Upper lobe of left lung (tissue), 6 donors: ENCODE measurements at regions not wholly inside any gene's neighbourhood (a gene's known extent, or its start where the extent isn't known, plus 50 kb on each side); places are given as distances from the start of the nearest gene placed in this dataset.

Experiments
- ATAC-seq, 2 donors: fragments of 200-7000 bp; cut with Tn5 transposase; one replicate each; pipeline ENCODE4 v1.9.1; 2022; ENCODE audit warnings: mild to moderate bottlenecking in 2 of 2, moderate library complexity in 2 of 2; ENCODE audit not compliant: low FRiP score in 2 of 2
- DNase-seq, 2 donors: peaks; one replicate each; pipeline ENCODE4 v3.0.0-alpha.2; 2019 to 2020
- H3K27ac ChIP-seq, 4 donors: fragments of 200-600 bp; sonication (generic); one replicate each; pipeline ENCODE4 v1.5.1; 2016 to 2019
- H3K27me3 ChIP-seq, 4 donors: fragments of 200-600 bp; sonication (generic); one replicate each; pipeline ENCODE4 v1.5.1; 2017 to 2019
- H3K36me3 ChIP-seq, 4 donors: fragments of 200-600 bp; sonication (generic); one replicate each; pipeline ENCODE4 v1.5.1; 2016 to 2019
- H3K4me1 ChIP-seq, 4 donors: fragments of 200-600 bp; sonication (generic); one replicate each; pipeline ENCODE4 v1.5.1; 2018 to 2019
- H3K4me3 ChIP-seq, 4 donors: fragments of 200-600 bp; sonication (generic); one replicate each; pipeline ENCODE4 v1.5.1; 2017 to 2019; ENCODE audit warnings: mild to moderate bottlenecking in 2 of 4, moderate library complexity in 1 of 4
- H3K9me3 ChIP-seq, 4 donors: fragments of 200-600 bp; sonication (generic); one replicate each; pipeline ENCODE4 v1.5.1; 2018 to 2019
- CTCF ChIP-seq, 6 experiments: fragments of 450-650 bp in 4 of 6; fragments of 200-600 bp in 2 of 6; sonication (generic) in 2 of 6; IDR thresholded peaks; one replicate each; pipeline ENCODE4 v1.5.1; 2016 to 2019; ENCODE audit warnings: antibody characterized with exemption in 6 of 6
- EP300 ChIP-seq, 4 donors: sonication (generic); formaldehyde crosslinking; IDR thresholded peaks; one replicate each; pipeline ENCODE4 v1.5.1; 2017; ENCODE audit warnings: antibody characterized with exemption in 4 of 4, control low read depth in 2 of 4
- POLR2A ChIP-seq, 4 donors: fragments of 450-650 bp; IDR thresholded peaks; one replicate each; pipeline ENCODE4 v1.5.1; 2016 to 2017; ENCODE audit warnings: antibody characterized with exemption in 4 of 4, mild to moderate bottlenecking in 2 of 4
- POLR2AphosphoS5 ChIP-seq, 2 donors: sonication (generic); formaldehyde crosslinking; IDR thresholded peaks; one replicate each; pipeline ENCODE4 v1.5.1; 2017; ENCODE audit warnings: antibody characterized with exemption in 2 of 2
- WGBS, 2 donors: methylation state at CpG; one replicate each; pipeline ENCODE4 v1.1.5; 2017 to 2018; 5-methylcytosine and 5-hydroxymethylcytosine counted together
- donor health status: DM: no; HTN: no; CAD: no; lungs with moderate emphysema.
- donor health status: DM: no; HTN: yes; CAD: no; lungs with severe emphysema.

- H3K27ac ChIP-seq, result no peak overlapping the region
- peaks cover 0 to 17% (median 1%) of the 10 kb centered on the region in 4 donors for H3K9me3 ChIP-seq
- no peak overlapping the region for H3K4me3 ChIP-seq
- no peak for DNase-seq
- TF ChIP-seq POLR2AphosphoS5 (IDR thresholded peaks at IDR 0.05), result no peak
- no peak for TF ChIP-seq EP300 (IDR thresholded peaks at IDR 0.05)
- no peak for TF ChIP-seq POLR2A (IDR thresholded peaks at IDR 0.05)
- no peak for TF ChIP-seq CTCF (IDR thresholded peaks at IDR 0.05)
- no peaks in the 10 kb centered on the region for H3K27me3 ChIP-seq
- ATAC-seq, result no peak
- no peaks in the 10 kb centered on the region for H3K36me3 ChIP-seq
- H3K4me1 ChIP-seq, result no peaks in the 10 kb centered on the region
- 94 to 100% methylated on average over 1 of the region's 1 CpG for WGBS, 2 donors
Measured at GRCh38 chrX:39304746-39305145, 503.5 kb downstream of the MID1IP1 start.

- Histone ChIP-seq H3K4me3 (no peak overlapping the region), H3K36me3 (no peaks in the 10 kb centered on the region), H3K27me3 (no peaks in the 10 kb centered on the region), H3K9me3 (peaks cover 0 to 10% (median 1%) of the 10 kb centered on the region in 4 donors), H3K4me1 (peaks cover 0 to 15% (median 5%) of the 10 kb centered on the region in 4 donors), H3K27ac (no peak overlapping the region)
- DNase-seq, result no peak
- no peak for TF ChIP-seq EP300 (IDR thresholded peaks at IDR 0.05)
- TF ChIP-seq POLR2AphosphoS5 (IDR thresholded peaks at IDR 0.05), result no peak
- no peak for TF ChIP-seq POLR2A (IDR thresholded peaks at IDR 0.05)
- no peak for TF ChIP-seq CTCF (IDR thresholded peaks at IDR 0.05)
- ATAC-seq, result no peak
- WGBS, 2 donors, result 88% methylated on average over 2 of the region's 2 CpGs; no CpG with 5 or more reads in 1 of the 2 donors
Measured at GRCh38 chrX:39307488-39307887, 506.2 kb downstream of the MID1IP1 start.

GRCh38 chrX:39308126-39308525 lies 506.9 kb downstream of the MID1IP1 start:
- TF ChIP-seq POLR2A (IDR thresholded peaks at IDR 0.05) (no peak), CTCF (IDR thresholded peaks at IDR 0.05) (no peak), EP300 (IDR thresholded peaks at IDR 0.05) (no peak), POLR2AphosphoS5 (IDR thresholded peaks at IDR 0.05) (no peak)
- H3K4me1 ChIP-seq, result peaks cover 0 to 15% (median 5%) of the 10 kb centered on the region in 4 donors
- H3K27me3 ChIP-seq, result no peaks in the 10 kb centered on the region
- peaks cover 0 to 4% (median 0%) of the 10 kb centered on the region in 4 donors for H3K9me3 ChIP-seq
- peak overlapping the region in 1 of 4 donors; percentile 1 for H3K27ac ChIP-seq
- WGBS, 2 donors, result 44 to 61% methylated on average over 1 of the region's 1 CpG
- H3K4me3 ChIP-seq, result no peak overlapping the region
- ATAC-seq (no peak), DNase-seq (no peak)
- H3K36me3 ChIP-seq, result no peaks in the 10 kb centered on the region

- DNase-seq (no peak), ATAC-seq (peak in 1 of 2 donors; percentile 35)
- no peaks in the 10 kb centered on the region for H3K36me3 ChIP-seq
- 29 to 48% methylated on average over 3 to 6 of the region's 6 CpGs for WGBS, 2 donors
- H3K27ac ChIP-seq, result peak overlapping the region in 3 of 4 donors; percentile 3 to 52 (median 46)
- peaks cover 0 to 15% (median 5%) of the 10 kb centered on the region in 4 donors for H3K4me1 ChIP-seq
- H3K27me3 ChIP-seq, result no peaks in the 10 kb centered on the region
- H3K4me3 ChIP-seq, result no peak overlapping the region
- H3K9me3 ChIP-seq, result no peaks in the 10 kb centered on the region
- TF ChIP-seq POLR2AphosphoS5 (IDR thresholded peaks at IDR 0.05) (no peak), POLR2A (IDR thresholded peaks at IDR 0.05) (no peak), CTCF (IDR thresholded peaks at IDR 0.05) (no peak), EP300 (IDR thresholded peaks at IDR 0.05) (no peak)
Measured at GRCh38 chrX:39309018-39309635, 507.9 kb downstream of the MID1IP1 start.

GRCh38 chrX:39309721-39310152 lies 508.5 kb downstream of the MID1IP1 start:
- DNase-seq, result no peak
- Histone ChIP-seq H3K9me3 (no peaks in the 10 kb centered on the region), H3K4me3 (no peak overlapping the region), H3K36me3 (no peaks in the 10 kb centered on the region), H3K27me3 (no peaks in the 10 kb centered on the region), H3K27ac (peak overlapping the region in 3 of 4 donors; percentile 33 to 64 (median 46)), H3K4me1 (peaks cover 0 to 15% (median 5%) of the 10 kb centered on the region in 4 donors)
- WGBS, 2 donors, result 10 to 23% methylated on average over 5 to 7 of the region's 7 CpGs
- no peak for ATAC-seq
- peak in 1 of 4 donors; percentile 33 for TF ChIP-seq EP300 (IDR thresholded peaks at IDR 0.05)
- TF ChIP-seq POLR2AphosphoS5 (IDR thresholded peaks at IDR 0.05), result peak in 1 of 2 donors; percentile 37
- TF ChIP-seq POLR2A (IDR thresholded peaks at IDR 0.05), result no peak
